Urothelium cell line (cell line): ENCODE measurements at regions not wholly inside any gene's neighbourhood (a gene's known extent, or its start where the extent isn't known, plus 50 kb on each side); places are given as distances from the start of the nearest gene placed in this dataset.
A peak's percentile ranks its signal among the peaks of the same experiment; 100 is the strongest.

Experiments used
- DNase-seq: peaks from one replicate; pipeline ENCODE4 v3.0.0; 2011; ENCODE audit warnings: low spot score, mixed read lengths
- FAIRE-seq: peaks from 2 replicates; lab custom pipeline; 2011; peaks lifted over from hg19 to GRCh38; lab: Jason Lieb, UNC

GRCh38 chr6:23096876-23097275, 527.5 kb downstream of the HDGFL1 start:
- DNase-seq (no peak), FAIRE-seq (no peak)

- FAIRE-seq (no peak), DNase-seq (no peak)
Observed at GRCh38 chr6:23097566-23097965, 528.2 kb downstream of the HDGFL1 start.

DNA sequence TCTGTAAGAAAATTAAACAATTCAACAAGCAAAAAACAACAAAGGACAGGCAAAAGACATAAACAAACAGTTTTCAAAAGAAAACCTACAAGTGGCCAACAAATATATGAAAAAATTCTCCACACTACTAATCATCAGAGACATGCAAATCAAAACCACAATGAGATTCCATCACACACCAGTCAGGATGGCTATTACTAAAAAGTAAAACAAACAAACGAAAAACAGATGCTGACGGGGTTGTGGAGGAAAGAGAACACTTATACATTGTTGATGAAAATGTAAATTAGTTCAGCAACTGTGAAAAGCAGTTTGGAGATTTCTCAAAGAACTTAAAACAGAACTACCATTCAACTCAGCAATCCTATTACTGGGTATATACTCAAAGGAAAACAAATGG, 537.6 kb downstream of the HDGFL1 start:
- FAIRE-seq (no peak), DNase-seq (no peak)

- FAIRE-seq = no peak
- no peak for DNase-seq
Observed at GRCh38 chr6:23111984-23112383, 542.6 kb downstream of the HDGFL1 start.

DNA sequence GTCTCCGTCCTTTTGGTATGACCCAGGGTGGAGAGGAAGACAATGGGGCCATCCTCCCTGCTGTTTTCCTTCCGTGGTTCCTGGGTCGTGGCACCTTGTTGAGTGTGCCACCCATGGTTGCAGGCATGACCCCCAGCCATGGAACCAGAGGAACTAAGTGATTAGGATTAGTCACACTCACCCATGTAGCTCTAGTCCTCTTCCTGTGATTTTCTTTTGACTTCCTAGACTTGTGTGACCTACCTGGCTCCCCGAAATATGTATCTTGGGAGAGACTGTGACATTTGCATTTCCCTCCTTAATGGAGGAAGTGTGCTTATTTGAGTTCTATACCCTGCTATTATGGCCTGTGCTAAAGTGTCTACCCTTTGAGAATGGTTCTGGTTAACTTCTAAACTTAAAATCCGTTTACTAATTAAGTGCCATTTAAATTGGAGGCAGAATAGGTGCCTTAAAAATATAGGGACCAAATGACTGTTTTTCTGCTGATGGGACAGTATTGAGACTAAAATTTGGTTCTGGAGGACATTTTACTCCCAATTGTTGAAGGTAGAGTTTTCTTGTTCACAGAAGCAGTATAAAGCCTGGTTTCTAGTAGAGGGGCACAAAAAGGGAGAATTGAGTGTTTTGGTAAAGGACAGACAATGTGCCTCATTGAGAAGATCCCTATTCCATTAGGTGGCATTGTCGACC, 545.6 kb downstream of the HDGFL1 start:
- no peak for DNase-seq
- no peak for FAIRE-seq

DNA sequence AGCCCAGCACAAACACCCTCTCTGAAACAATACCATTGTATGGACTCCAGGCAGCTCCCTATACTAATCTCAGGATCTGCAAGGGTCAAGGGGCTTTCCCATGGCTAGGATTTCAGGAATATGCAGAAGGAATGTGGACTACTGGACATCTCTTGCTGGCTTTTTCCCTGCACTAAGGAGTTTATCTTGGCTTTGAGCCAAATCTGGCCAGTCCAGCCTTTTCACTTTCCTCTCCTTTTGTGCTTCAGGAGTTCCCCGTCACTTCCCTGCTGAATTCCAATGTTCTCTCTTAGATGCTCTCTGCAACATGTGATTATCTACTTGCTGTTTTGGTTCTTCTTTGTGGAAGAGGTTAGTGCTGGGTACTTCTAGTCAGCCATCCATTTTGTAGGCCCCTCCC, 568.2 kb downstream of the HDGFL1 start:
- FAIRE-seq = no peak
- no peak for DNase-seq

- no peak for DNase-seq
- no peak for FAIRE-seq
Observed at GRCh38 chr6:23140871-23141270, 571.5 kb downstream of the HDGFL1 start.

GRCh38 chr6:23145781-23146180, 576.4 kb downstream of the HDGFL1 start:
- FAIRE-seq = no peak
- no peak for DNase-seq

GRCh38 chr6:23154159-23154558, 584.8 kb downstream of the HDGFL1 start:
- FAIRE-seq (no peak), DNase-seq (no peak)

GRCh38 chr6:23170049-23170448, 600.7 kb downstream of the HDGFL1 start:
- FAIRE-seq = no peak

GRCh38 chr6:23173234-23173633, 603.9 kb downstream of the HDGFL1 start:
- DNase-seq = no peak
- no peak for FAIRE-seq

More at GRCh38 chr6:23170049-23170448, 600.7 kb downstream of the HDGFL1 start:
- no peak for DNase-seq

- peak; percentile 26 for DNase-seq
- no peak for FAIRE-seq
Observed at GRCh38 chr6:23174781-23175361, 605.5 kb downstream of the HDGFL1 start.

DNA sequence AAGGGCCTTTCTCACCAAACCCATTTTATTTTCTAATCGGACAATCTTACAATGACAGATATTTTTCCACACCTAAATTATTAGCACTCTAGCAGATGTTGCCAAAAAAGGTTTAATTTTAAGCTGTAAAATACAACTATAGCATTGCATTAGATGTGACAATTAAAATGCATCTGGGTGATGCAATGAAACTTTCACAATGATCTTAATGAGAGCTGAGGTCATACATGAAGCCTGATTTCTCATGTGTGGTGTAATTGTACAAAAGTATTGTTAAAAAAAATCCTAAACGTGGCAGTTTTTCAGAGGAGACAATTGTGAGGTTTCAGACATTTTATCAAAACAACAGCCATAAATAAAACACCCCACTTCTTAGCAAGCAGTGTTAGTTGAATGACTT, 606.0 kb downstream of the HDGFL1 start:
- no peak for FAIRE-seq
- no peak for DNase-seq

DNA sequence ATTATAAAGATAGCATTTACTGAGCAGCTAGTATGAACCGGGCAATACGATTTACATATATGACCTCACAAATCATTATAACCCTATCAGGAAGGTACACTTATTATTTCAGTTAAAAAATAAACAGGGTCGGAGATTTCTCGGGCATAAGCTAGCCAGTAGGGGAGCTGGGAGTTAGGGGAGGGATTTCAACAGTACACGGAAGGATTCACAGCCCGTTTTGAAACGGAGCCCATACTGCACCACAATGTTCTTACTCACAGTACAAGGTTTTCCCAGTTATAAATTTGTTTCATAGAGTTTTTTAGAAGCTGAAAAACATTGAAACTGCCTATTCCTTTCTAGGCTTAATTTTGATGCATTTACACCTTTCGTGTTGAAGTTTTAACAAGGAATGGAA, 607.1 kb downstream of the HDGFL1 start:
- peak; percentile 9 for DNase-seq
- no peak for FAIRE-seq

DNA sequence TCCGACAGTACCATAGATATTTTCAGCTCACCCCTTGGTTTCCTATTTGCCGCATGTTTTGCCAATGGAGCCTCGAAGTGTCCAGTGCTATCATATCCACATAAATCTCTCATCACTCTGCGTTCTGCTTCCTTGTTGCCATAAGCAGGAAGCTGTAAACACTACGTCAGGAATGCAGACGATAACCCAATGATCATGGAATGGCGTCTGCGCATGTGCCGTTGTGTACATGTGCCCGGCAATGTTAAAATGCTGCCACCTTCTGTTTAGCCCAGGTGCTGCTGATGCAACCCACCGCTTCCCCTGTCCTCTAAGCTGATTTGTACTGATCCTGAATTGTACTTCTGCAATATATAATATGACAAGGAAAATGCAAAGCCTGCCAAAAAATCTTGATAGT, 607.5 kb downstream of the HDGFL1 start:
- DNase-seq (peak; percentile 67), FAIRE-seq (peak; percentile 71)

DNA sequence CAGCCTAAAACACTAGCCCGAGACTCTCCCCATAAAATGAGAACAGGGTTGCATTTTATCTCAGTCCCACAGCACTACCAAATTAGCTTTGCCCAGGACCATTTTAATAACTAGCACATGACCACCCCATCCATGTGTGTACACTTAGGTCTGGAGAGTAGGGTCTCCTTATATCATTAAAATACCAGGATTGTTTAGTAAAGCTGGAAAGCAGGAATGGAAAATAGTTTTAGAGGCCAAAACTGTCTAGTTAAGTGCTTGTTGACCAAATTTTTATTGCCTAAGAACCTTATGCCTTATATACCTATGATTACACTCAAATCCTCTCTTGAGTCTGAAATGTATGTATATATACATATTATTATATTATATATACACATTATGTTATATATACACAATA, 608.4 kb downstream of the HDGFL1 start:
- FAIRE-seq (no peak), DNase-seq (no peak)

DNA sequence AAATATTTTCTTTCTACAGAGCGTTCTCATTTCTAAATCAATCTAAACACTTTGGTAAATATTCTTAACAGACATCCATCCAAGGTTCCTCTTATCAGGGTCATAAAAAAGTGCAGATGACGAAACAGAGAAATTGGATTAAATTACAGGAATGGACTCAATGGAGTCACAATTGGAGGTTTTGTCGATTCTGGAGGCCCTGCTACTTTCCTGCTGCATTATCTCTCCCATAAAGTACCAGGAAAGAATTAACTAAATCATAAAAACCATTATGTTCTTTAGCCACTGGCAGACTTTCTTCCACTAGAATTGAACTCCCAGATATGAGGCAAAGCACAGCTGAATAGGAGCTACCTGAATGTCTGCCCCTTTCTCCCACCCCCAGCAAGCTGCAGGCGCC, 610.6 kb downstream of the HDGFL1 start:
- no peak for FAIRE-seq
- no peak for DNase-seq

DNA sequence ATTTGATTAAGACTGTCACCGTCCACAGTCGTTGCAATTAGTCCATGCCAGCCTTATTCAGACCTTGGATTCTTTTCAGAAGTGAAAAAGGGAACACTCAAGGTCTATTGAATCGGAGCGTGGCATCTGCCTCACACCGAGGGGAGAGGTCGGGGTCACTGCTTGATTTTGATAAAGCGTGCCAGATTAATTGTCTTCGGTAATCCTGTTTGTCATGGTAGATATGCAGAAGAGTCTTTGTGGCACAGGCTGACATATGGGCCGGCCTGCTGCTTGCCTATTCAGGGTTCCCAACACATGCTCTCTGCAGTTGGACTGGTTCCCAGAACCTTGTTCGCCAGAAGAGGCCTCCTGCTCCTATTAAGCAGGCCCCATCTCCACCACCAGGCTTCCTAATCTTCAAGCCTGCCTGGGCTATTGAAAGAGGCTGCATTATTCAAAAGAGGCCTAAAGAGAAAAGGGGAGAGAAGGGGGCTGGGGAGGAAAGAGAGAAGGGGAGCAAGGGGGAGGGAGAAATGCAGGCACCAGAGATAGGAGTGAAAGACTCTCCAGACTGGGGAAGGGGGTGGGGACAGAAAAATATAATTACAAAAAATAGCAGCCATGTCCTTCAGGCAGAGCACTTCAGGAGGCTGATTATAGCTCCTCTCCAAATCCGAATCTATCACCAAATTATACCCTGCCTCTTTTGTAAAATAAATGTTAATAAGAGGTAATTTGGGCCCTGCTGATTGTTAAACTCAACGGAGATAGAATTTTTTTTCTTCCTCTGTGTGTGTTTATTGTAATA, 611.3 kb downstream of the HDGFL1 start:
- FAIRE-seq (no peak), DNase-seq (no peak)

- no peak for FAIRE-seq
- DNase-seq = no peak
Observed at GRCh38 chr6:23181356-23182110, 612.2 kb downstream of the HDGFL1 start.

DNA sequence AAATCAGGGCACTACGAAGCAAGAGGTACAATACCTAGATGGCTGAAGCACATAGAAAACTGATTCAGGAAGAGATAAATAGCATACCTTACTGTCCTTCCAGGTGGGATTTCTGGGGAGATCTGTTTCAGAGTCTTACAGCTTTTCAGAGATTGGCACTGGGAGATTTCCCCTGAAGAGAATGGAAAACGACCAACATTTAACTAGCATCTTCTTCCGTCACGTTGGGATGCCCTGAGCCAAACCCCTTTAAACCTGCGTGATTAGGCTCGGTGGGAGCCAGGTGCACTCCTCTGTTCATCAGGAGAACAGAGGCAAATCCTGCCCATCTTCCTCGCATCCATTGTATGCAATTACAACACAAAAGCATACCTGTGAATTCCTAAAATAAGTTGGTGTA, 614.5 kb downstream of the HDGFL1 start:
- no peak for FAIRE-seq
- no peak for DNase-seq

- FAIRE-seq = no peak
Observed at GRCh38 chr6:23184351-23184750, 615.0 kb downstream of the HDGFL1 start.

More at GRCh38 chr6:23184351-23184750, 615.0 kb downstream of the HDGFL1 start:
- no peak for DNase-seq
